Fibroblast of peridontal ligament (primary cell): ENCODE measurements at regions not wholly inside any gene's neighbourhood (a gene's known extent, or its start where the extent isn't known, plus 50 kb on each side); places are given as distances from the start of the nearest gene placed in this dataset.
A peak's percentile ranks its signal among the peaks of the same experiment; 100 is the strongest.

Experiments
- DNase-seq: peaks from one replicate; pipeline ENCODE4 v3.0.0-alpha.2; 2010; ENCODE audit errors: extremely low read depth

DNA sequence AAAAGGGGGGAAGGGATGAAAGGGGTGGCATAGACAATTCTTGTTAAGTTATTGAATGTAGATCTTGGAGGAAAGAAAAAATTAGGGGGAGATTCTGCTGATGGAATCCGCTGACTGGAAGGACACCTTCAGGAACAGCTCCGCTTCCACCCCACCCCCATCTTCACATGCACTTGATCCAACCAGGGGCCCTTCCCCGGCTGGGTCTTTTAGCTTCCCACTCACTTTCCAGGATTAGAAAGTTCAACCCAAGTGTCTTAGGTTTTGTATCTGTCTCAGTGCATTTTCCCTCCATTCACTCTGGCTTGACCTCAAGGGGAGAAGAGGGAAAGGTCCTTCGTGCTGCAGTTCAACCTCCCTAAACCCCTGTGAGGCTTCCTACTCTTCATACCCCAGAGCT lies 141.4 kb downstream of the IRS2 start:
- no peak for DNase-seq

DNA sequence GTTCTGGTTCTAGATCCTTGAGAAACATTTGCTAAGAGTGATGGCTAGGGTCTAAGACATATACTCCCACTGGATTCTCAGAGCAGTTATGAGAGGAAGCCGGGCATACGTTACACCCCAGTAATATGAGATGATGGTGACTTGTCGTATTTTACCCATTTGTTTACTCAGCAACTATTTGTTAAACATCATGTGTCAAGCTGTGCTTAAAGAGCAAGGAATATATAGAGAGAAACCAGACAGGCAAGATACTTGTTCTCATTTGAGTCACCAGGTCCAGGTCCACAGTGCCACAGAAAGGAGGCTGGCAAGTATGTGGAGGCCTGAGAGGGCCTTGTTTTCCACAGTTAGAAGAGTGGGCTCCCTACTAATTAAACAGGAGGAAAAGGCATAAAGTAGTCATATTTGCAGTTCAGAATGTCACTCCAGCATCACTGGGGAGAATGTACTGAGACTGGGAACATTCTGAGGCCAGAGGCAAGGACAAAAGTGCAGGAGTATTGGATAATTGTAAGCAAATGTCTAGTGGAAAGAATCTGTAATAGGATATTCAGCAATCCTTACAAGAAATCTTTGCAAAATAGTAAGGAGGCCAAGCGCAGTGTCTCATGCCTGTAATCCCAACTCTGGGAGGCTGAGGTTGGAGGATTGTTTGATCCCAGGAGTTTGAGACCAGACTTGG lies 142.2 kb downstream of the IRS2 start:
- DNase-seq, result peak; percentile 27

DNA sequence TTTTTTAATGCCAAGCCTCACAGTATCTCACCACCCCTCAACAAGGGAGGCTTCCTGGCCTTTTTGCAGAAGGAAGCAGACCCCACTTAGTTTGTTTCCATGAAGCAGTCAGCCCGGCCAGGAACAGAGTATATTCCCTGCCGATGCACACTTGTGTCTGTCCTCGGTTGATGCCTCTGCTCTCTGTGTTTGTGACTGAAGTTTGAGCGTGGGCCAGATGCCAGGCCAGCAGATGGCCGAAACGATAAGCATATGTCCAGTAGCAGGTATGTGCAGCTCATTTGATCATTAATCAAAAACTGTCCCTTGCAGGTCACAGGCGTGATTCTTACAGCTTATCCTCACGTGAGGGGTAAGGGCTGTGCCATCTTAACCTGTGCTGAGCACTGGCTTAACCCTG lies 144.0 kb downstream of the IRS2 start:
- DNase-seq, result no peak

DNA sequence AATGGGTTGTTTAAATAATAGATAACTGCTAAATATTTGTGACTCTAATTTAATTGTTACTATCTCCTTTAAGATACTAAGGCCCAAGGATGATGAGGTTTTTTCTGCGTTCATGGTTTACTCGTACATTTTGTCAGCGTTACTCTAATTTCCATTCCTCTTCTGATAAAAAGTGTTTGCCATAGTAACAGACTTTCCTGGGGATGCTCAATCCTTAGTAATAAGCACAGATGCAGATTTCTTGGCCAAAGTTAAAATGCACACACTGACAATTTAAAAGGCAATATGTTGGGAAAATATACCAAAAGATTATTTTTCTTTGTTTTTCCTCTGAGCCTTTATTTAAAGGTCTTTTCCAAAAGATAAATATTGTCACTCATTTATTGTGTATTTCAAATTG lies 149.6 kb downstream of the IRS2 start:
- no peak for DNase-seq

DNA sequence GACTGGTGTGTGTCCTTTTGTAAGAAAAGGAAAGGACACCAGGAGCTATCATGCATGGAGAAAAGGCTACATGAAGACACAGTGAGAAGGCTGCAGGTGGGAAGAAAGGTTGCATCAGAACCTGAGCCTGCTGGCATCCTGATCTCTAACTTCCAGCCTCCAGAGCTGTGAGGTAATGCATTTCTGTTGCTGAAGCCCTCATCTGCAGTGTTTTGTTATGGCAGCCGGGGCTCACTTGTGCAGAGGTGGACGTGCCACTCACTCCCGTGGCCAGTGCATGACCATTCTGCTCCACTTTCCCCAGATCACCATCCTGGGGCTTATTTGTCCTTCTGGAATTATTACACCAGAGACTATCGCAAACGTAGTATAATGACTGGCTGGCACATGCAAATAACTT lies 155.3 kb downstream of the IRS2 start:
- no peak for DNase-seq

DNA sequence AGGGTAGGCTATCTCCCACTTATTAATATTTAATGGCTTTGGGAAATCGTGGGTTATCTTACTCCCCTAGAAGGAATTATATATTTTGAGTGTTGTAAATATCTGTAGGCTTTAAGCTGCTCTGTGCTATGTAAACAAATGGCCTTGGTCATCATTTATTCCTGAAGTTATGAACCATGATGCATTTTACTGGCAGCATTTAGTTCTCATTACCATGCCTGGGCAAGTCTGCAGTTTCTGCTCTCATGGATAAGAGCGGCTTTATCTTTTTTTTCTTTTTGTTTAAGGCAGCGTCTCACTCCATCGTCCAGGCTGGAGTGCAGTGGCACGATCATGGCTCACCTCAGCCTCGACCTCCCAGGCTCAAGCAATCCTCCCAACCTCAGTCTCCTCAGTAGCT lies 156.1 kb downstream of the IRS2 start:
- DNase-seq, result peak; percentile 15

DNA sequence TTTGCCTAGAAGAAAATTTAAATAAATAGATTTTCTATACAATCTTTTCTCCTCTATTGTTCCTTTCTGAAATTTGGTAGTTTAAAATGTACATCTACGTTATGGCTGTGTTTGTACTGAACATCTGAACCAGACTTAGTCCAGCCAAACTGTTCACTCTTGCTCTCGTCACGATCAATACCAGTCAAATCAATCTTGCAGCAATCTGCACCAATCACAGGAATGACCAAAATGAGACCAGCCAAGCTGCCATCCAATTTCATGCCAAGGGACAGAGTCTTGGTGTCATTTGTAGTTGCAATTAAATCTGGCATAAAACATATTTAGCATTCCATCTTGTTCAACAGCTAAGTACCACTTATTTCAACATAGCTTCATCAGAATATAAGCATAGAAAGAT lies 156.6 kb downstream of the IRS2 start:
- peak; percentile 2 for DNase-seq

DNA sequence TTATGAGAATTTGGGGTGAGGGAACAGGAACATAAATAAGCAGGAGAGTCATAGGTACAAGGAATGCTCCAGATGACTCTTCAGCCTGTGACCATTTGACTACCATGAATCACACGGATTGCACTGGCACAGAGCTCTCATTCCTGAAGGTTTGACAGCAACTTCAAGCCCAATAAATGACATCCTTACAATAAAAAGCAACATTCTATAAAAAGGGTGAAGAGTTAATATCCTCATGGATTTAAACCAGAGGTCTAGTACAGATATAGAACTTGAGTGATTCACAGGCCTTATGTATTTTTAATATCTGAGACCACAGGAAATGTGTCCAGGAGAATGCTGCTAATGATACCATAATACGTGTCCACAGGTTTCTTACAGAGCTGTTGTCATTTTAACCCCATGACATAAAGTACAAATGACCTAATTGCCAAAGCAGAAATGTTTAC lies 158.1 kb downstream of the IRS2 start:
- DNase-seq, result peak; percentile 68

DNA sequence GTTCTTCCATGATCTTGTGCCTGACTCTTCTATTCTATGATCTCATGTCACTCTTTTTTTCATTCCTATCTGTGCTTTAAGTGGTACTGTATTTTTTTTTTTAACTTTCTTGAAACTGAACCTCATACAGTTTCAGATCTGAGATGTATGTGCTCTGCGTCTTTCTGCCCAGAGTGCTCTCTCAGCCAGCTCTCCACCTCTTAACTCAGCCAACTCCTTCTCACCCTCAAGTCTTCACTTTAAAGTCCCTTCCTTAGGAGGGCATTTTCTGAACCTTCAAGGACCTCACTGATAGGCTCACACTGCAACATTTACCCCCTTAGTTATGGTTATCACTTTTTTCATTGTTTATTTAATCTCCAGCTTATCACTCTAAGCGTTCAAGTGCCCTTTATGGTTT lies 158.7 kb downstream of the IRS2 start:
- DNase-seq, result no peak

DNA sequence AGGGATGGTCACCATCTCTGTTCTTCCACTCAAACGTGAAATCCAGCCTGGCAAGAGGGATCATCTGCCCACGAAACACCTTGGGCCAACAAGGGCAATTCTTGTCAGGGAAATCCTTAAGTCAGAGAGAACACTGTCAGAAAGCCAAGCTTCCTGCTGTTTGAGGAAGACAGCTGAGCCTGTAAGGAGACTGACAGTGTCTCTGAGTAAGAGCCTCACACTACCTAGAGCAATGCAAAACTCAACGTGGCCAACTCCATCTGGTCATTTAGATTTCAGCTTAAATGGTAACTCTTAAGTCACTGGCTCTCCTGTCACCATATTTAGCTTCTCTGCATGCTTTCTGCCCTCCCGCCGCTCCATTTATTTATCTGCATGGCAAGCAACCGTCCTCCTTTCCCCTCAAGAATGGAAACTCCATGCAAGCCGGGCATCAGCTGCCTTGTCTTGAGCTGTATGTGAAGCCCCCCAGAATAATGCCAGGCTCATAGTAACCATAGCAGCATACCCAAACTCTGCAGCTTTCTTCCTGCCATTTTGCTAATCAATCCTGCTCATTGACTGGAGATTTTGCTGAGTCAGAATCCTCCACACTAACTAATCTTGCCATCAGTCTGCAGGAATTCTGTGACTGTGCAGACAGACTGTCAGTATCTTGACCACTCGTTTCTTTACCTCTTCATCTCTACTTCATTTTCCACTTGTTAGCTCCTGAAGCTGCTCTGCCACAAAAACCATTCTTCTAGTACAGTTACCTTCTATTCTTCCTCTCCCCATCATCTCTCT lies 159.8 kb downstream of the IRS2 start:
- DNase-seq, result peak; percentile 7

DNA sequence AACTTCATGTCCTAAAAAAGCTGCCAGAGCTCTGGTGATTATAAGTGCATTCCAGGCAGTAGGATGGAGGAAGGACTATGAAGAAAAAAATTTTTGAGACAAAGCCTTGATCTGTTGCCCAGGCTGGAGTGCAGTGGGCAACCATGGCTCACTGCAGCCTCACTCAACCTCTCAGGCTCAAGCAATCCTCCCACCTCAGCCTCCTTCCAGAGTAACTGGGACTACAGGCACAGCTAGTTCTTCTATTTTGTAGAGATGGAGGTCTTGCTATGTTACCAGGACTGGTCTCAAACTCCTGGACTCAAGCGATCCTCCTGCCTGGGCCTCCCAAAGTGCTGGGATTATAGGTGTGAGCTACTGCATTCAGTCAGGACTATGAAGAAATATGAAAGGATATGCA lies 161.2 kb downstream of the IRS2 start:
- no peak for DNase-seq

DNA sequence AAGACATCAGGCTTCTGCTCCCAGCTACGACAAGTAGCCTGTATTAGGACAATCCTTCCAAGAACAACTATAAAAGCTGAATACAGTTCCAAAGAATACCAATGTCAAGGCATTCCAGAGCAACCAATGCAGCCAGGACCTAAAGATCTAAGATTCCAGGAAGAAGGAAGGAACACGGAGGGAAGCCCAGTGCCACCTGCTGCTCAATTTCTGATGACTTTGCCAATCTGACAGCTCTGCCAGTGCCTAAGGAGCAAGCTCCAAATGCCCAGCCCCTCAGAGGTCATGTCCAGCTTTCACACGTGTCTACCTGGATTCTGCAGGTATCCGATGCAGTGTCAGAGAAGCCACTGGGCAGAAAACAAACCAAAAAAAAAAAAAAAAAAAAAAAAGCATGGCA lies 164.4 kb downstream of the IRS2 start:
- DNase-seq, result no peak

DNA sequence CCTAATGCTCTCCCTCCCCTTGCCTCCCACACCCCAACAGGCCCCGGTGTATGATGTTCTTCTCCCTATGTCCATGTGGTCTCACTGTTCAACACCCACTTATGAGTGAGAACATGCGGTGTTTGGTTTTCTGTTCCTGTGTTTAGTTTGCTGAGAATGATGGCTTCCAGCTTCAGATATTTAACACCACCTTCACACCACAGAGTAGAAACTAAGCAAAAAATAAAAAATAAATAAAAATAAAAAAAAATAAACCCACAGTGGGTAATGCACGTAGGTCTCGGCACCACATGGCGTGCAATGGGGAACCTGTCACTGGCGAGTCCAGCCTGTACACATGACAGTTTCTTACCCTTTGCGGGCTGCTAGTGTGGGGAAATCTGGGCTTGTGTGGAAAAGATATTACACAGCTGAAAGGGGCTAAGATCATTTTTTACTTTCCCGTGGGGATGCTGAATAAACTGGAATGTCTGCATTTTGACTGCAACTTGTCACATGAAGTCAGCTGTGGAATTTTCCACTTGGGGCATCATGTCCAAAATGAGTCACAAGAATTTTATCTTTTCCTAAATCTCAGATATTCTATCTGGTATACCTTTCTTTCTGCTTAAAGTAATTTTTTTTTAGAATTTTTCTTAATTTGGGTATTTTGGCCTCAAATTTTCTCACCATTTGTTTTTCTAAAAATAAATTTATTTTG lies 170.5 kb downstream of the IRS2 start:
- DNase-seq, result no peak

DNA sequence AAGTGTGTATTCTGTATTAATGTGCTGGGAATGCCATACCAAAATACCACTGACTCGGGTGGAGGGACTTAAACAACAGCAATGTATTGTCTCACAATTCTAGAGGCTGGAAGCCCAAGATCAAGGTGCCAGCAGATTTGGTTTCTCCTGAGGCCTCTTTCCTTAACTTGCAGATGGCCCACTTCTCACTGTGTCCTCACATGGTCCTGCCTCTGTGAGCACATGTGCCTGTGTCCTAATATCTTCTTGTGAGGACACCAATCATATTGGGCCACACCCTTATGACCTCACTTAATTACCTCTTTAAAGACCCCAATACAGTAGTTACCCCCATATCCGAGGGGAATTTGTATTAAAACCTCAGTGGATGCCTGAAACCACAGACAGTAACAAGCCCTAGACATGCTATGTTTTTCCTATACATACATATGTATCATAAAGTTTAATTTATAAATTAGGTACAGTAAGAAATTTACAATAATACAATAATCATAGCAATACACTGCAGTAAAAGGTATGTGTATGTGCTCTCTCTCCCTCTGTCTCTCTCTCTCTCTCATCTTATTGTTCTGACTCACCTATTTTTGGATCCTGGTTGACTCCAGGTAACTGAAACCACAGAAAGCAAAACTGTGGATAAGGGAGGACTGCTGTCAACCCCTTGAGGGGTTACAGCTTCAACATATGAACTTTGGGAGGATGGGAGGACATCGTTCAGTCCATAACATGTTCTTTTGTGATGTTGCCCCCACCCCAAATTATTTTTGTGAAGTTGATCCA lies 174.3 kb downstream of the IRS2 start:
- no peak for DNase-seq

DNA sequence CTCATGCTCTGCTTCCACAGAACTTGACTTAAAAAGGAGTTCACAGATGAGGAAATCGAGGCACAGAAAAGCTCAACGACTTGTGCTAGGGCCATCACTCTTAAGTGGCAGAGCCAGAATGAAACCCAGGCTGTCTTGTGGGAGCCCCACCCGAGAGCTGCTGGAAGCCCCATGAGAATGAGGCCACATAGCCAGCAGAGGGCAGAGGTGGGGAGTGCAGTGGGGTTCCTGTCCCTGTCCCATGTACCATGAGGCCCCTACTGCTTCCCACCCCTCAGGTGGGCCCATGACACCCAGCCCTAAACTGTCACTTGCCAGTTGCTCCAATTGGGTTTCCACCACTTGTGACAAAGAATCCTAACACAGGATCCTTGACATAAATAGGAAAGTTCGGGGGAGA lies 175.9 kb downstream of the IRS2 start:
- no peak for DNase-seq

DNA sequence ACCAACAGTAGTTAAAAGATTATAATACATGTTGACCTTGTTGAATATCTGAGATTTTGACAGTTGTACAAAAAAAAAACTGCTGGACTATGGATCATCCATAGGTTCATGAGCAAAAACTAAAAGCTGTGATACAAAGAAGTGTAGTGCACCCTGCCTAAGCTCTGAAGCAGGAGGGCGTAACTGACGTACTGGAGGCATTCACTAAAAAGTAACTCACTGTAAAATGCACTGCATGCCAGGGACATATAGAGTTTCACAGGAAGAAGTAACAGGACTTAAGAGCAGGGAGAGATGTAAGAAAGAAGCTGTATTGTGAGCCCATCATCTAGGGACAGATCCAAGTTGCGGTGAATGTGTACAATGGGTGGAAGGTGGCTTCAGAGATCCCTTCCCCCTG lies 177.9 kb downstream of the IRS2 start:
- no peak for DNase-seq

DNA sequence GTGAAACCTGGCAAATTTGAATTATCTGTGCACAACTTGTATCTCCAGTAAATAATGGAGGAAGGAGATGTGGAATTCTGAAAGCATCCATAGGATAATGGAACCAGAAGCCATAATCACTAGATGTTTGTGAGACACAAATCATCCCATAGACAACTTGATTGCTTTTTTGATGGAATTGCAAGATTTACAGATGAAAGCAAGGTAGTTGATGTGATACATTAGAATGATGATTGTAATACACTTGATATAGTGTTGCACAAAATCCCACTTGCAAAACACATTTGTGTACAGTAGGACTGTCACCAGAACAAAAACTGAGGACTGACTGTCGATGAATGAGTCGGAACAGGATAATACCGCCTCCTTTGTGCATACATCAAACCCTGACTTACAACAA lies 178.3 kb downstream of the IRS2 start:
- no peak for DNase-seq

DNA sequence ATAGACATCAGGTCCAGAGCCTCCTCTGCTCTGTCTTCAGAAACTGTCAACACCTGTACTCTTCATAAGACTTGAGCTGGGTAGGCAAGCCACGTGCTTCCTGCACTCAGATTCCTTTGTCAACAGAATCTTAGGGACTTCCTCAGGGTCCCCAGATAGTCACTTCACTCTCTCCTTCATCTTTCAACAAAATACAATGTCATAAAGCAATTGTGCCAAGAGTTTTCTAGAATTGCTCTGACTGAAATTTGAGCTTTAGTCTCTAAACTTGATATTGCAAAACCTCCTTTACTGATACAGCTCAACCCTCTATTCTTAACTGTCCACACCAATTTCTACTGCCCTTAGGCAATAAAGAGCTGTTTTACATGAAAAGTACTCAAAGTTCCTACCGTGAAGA lies 179.9 kb downstream of the IRS2 start:
- peak; percentile 51 for DNase-seq

DNA sequence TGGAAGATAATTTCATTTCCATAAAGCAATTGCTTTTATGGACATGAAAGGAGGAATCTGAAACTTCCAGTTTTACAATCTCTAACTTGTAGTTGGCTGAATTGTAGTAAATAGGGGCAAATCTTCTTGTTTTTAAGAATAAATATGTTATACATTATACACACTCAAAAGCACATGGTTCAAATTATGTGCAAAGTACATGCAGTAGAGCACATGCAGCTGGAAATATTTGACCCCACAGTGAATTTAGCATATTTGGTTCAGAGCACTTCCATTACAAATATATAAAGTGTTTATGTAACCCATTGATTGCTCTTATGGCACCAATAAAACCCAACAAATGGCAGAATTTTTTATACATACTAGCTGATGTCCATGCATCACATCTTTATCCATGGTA lies 180.5 kb downstream of the IRS2 start:
- DNase-seq, result peak; percentile 59

DNA sequence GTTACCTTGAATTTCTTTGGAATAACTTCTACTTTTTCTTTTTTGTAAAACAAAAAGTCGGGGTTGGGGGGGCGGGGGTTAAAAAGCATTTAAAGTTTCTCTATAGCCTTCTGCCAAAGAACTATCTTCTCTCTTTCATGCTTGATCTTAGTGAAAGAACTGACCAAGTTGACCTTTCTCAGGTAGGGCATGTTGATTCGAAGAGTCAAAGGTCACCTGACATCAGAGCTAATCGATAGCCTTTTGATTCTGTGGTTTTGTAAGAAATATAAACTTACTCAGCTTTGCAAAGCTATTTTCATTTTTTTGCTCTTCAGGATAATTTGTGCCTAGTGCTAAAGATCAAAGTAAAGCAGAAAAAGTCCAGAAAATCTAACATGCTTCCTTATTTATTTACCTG lies 181.5 kb downstream of the IRS2 start:
- no peak for DNase-seq

DNA sequence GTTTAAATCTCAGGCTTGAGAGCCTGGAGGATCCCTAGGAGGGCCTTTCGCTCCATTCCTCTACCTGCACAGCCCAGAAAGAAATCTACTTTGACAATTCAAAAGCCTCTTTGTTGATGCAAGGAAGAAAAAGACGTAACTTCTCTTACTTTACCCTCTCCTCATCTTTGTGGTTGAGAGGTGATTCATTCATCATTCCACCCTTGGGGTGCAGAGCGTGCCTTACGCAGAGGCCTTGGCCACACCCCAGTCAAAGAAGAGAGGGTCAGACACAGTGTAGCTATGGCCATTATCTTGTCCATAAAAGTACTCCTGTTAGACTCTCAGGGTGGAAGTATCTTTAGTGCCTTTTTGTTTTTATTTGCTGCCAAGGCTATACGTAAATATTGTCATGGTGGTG lies 184.0 kb downstream of the IRS2 start:
- no peak for DNase-seq
